ENCODE measurements at regions not wholly inside any gene's neighbourhood (a gene's known extent, or its start where the extent isn't known, plus 50 kb on each side); places are given as distances from the start of the nearest gene placed in this dataset.
"Not testable (repeated sequence)": the region's sequence is repeated elsewhere in the genome, so short reads cannot be mapped to it uniquely, and the experiment has no call there.

- no peak for DNase-seq
These were observed 505.4 kb upstream of the CITED2 start for GRCh38 chr6:139879823-139880356.

- DNase-seq: not testable (repeated sequence)
These were observed 504.8 kb upstream of the CITED2 start for GRCh38 chr6:139879241-139879640.

- no peak for DNase-seq
These were observed 503.5 kb upstream of the CITED2 start for GRCh38 chr6:139877828-139878405.

GRCh38 chr6:139872665-139873064, 498.2 kb upstream of the CITED2 start:
- DNase-seq: no peak

GRCh38 chr6:139871803-139872510, 497.5 kb upstream of the CITED2 start:
- no peak for DNase-seq

- DNase-seq: no peak
These were observed 496.8 kb upstream of the CITED2 start for GRCh38 chr6:139871165-139871710.

- DNase-seq: no peak
These were observed 494.1 kb upstream of the CITED2 start for GRCh38 chr6:139868576-139868975.

- no peak for DNase-seq
These were observed 489.5 kb upstream of the CITED2 start for GRCh38 chr6:139863964-139864363.

- DNase-seq: no peak
These were observed 488.9 kb upstream of the CITED2 start for GRCh38 chr6:139863346-139863745.

GRCh38 chr6:139862311-139862710, 487.9 kb upstream of the CITED2 start:
- DNase-seq: no peak

GRCh38 chr6:139860203-139860602, 485.8 kb upstream of the CITED2 start:
- DNase-seq: no peak

- DNase-seq: no peak
These were observed 484.0 kb upstream of the CITED2 start for GRCh38 chr6:139858429-139858828.

- no peak for DNase-seq
These were observed 482.7 kb upstream of the CITED2 start for GRCh38 chr6:139857143-139857542.

- no peak for DNase-seq
These were observed 482.1 kb upstream of the CITED2 start for GRCh38 chr6:139856562-139856961.

- DNase-seq: no peak
These were observed 481.3 kb upstream of the CITED2 start for GRCh38 chr6:139855671-139856311.

- no peak for DNase-seq
These were observed 479.0 kb upstream of the CITED2 start for GRCh38 chr6:139853302-139853992.

GRCh38 chr6:139852488-139853140, 478.2 kb upstream of the CITED2 start:
- no peak for DNase-seq

- DNase-seq: no peak
These were observed 477.6 kb upstream of the CITED2 start for GRCh38 chr6:139852067-139852466.

GRCh38 chr6:139851206-139851605, 476.8 kb upstream of the CITED2 start:
- DNase-seq: no peak

GRCh38 chr6:139850512-139850911, 476.1 kb upstream of the CITED2 start:
- DNase-seq: no peak

- no peak for DNase-seq
These were observed 473.0 kb upstream of the CITED2 start for GRCh38 chr6:139847457-139847813.
